Endothelial cell of umbilical vein (primary cell): ENCODE measurements at regions not wholly inside any gene's neighbourhood (a gene's known extent, or its start where the extent isn't known, plus 50 kb on each side); places are given as distances from the start of the nearest gene placed in this dataset.

Experiments used
- BruUV-seq: library from RNA; stranded (reverse); fragments of 400-500 nt; replicated peaks from 2 replicates; lab custom pipeline; 2021; lab: Mats Ljungman, UMichigan
- CTCF ChIA-PET: fragments of 300-600, 350-600 bp; sonication (Branson Sonifier 250); formaldehyde crosslinking; loops from one replicate; lab custom pipeline; 2021; ENCODE audit warnings: antibody characterized with exemption, inconsistent platforms; lab: Charles Lee
- POLR2A ChIA-PET: fragments of 300-600, 350-600 bp; sonication (Branson Sonifier 250); formaldehyde crosslinking; loops from one replicate; lab custom pipeline; 2021; ENCODE audit warnings: antibody characterized with exemption, inconsistent platforms; lab: Charles Lee
- DNase-seq: peaks from one replicate; pipeline ENCODE4 v3.0.0-alpha.2; 2011; ENCODE audit warnings: low read depth, low spot score
- FAIRE-seq: peaks from 2 replicates; lab custom pipeline; 2011; peaks lifted over from hg19 to GRCh38; lab: Jason Lieb, UNC
- H2AFZ ChIP-seq: 2 replicates; pipeline ENCODE4 v1.6.0; 2012; ENCODE audit warnings: low read depth, low read length, control low read depth, inconsistent platforms
- H3K27ac ChIP-seq: 2 replicates; pipeline ENCODE4 v1.5.1; 2011; ENCODE audit warnings: low read depth, mild to moderate bottlenecking, control low read depth, low read length, moderate library complexity; ENCODE audit not compliant: insufficient read depth
- H3K27me3 ChIP-seq, 2 experiments: 2 replicates each; pipeline versions ENCODE4 v1.6.0 to v1.6.1; 2011; ENCODE audit warnings: low read length in 2 of 2, mixed read lengths in 1 of 2; ENCODE audit not compliant: control insufficient read depth in 2 of 2, insufficient read depth in 2 of 2
- H3K36me3 ChIP-seq, 2 experiments: 2 replicates in 1 of 2; 3 replicates in 1 of 2; pipeline ENCODE4 v1.5.1; 2011; ENCODE audit warnings: low read length in 2 of 2, mild to moderate bottlenecking in 1 of 2, moderate library complexity in 1 of 2; ENCODE audit not compliant: control insufficient read depth in 2 of 2, insufficient read depth in 2 of 2; ENCODE audit errors: extremely low read depth in 1 of 2
- H3K4me1 ChIP-seq: 3 replicates; pipeline ENCODE4 v1.5.1; 2011; ENCODE audit warnings: mild to moderate bottlenecking, low read length; ENCODE audit not compliant: control insufficient read depth, insufficient read depth; ENCODE audit errors: extremely low read depth
- H3K4me2 ChIP-seq: 2 replicates; pipeline ENCODE4 v1.6.1; 2011; ENCODE audit warnings: low read length, control low read depth, mixed read lengths; ENCODE audit not compliant: insufficient read depth
- H3K4me3 ChIP-seq, 3 experiments: fragments of 200-600 bp in 1 of 3; sonication (generic), shearing (Covaris generic) in 1 of 3; replicated peaks in 1 of 3; 2 replicates each; pipeline ENCODE4 v1.5.1; 2011 to 2016; ENCODE audit warnings: control low read depth in 3 of 3, low read length in 3 of 3, mild to moderate bottlenecking in 2 of 3, inconsistent platforms in 1 of 3, low read depth in 1 of 3, moderate library complexity in 1 of 3; ENCODE audit not compliant: insufficient read depth in 1 of 3
- H3K79me2 ChIP-seq: 2 replicates; pipeline ENCODE4 v1.6.0; 2012; ENCODE audit warnings: low read length, inconsistent platforms; ENCODE audit not compliant: control insufficient read depth, insufficient read depth
- H3K9ac ChIP-seq: replicated peaks from 2 replicates; pipeline ENCODE3; 2011; ENCODE audit warnings: low read length, control low read depth; ENCODE audit not compliant: insufficient read depth; ENCODE audit errors: extremely low read depth
- H3K9me1 ChIP-seq: replicated peaks from 3 replicates; pipeline ENCODE4 v1.6.0; 2011; ENCODE audit warnings: mild to moderate bottlenecking, low read length; ENCODE audit not compliant: control insufficient read depth, insufficient read depth; ENCODE audit errors: extremely low read depth
- H3K9me3 ChIP-seq: replicated peaks from 2 replicates; pipeline ENCODE4 v1.5.1; 2012; ENCODE audit warnings: low read length, inconsistent platforms; ENCODE audit not compliant: control insufficient read depth, insufficient read depth
- H4K20me1 ChIP-seq: replicated peaks from 2 replicates; pipeline ENCODE3; 2011; ENCODE audit warnings: mild to moderate bottlenecking, low read length; ENCODE audit not compliant: control insufficient read depth, insufficient read depth; ENCODE audit errors: extremely low read depth
- EZH2 ChIP-seq: IDR thresholded peaks from 2 replicates; pipeline ENCODE4 v1.6.1; 2012; ENCODE audit warnings: borderline replicate concordance, low read depth, mild to moderate bottlenecking, moderate library complexity, low read length, inconsistent platforms; ENCODE audit not compliant: severe bottlenecking
- FOS ChIP-seq: IDR thresholded peaks from 2 replicates; pipeline ENCODE4 v1.6.1; 2011; ENCODE audit warnings: mild to moderate bottlenecking, low read length, moderate library complexity, borderline replicate concordance; ENCODE audit not compliant: insufficient read depth
- GATA2 ChIP-seq: IDR thresholded peaks from 2 replicates; pipeline ENCODE4 v1.7.0; 2011; ENCODE audit warnings: low read depth, mild to moderate bottlenecking, moderate library complexity, mixed read lengths, low read length; ENCODE audit not compliant: insufficient read length, insufficient read depth
- JUN ChIP-seq: IDR thresholded peaks from 2 replicates; pipeline ENCODE4 v1.6.1; 2011; ENCODE audit warnings: borderline replicate concordance, low read depth; ENCODE audit not compliant: insufficient read length, insufficient read depth
- MYC ChIP-seq: IDR thresholded peaks from one replicate; pipeline ENCODE4 v1.6.1; 2011; ENCODE audit warnings: mild to moderate bottlenecking, low read depth, low read length
- POLR2A ChIP-seq: IDR thresholded peaks from 2 replicates; pipeline ENCODE4 v1.6.1; 2012; ENCODE audit warnings: low read depth, mild to moderate bottlenecking, control low read depth, low read length
- POLR2AphosphoS5 ChIP-seq: IDR thresholded peaks from 2 replicates; pipeline ENCODE4 v1.6.1; 2012; ENCODE audit warnings: low read depth, mild to moderate bottlenecking, control low read depth, low read length, moderate library complexity; ENCODE audit not compliant: insufficient read depth
- dilution Hi-C: fragments of 300-500 bp; cut with MboI; formaldehyde crosslinking; loops from one replicate; pipeline ENCODE4 v1.15.0; 2019; ENCODE audit warnings: low sequenced_read_pairs; ENCODE audit not compliant: extremely low pct_ligation_motif_present
- intact Hi-C: fragments of 100-400 bp; cut with micrococcal nuclease; formaldehyde crosslinking; loops from one replicate; pipeline ENCODE4 v1.10.0; 2022
- TF ChIP-seq, protein P1 (sequence below), 2 donors: IDR thresholded peaks; 1 replicate in 1 of 2; 2 replicates in 1 of 2; pipeline ENCODE4 v1.5.1; 2011; ENCODE audit warnings: low read length in 2 of 2, mild to moderate bottlenecking in 2 of 2, moderate library complexity in 2 of 2, control low read depth in 1 of 2, inconsistent platforms in 1 of 2, low read depth in 1 of 2; ENCODE audit not compliant: insufficient read depth in 1 of 2; ENCODE audit errors: extremely low read depth in 1 of 2
- TF ChIP-seq, protein P2 (sequence below): IDR thresholded peaks from 2 replicates; pipeline ENCODE4 v1.6.1; 2011; ENCODE audit not compliant: insufficient read depth, insufficient read length

DNA sequence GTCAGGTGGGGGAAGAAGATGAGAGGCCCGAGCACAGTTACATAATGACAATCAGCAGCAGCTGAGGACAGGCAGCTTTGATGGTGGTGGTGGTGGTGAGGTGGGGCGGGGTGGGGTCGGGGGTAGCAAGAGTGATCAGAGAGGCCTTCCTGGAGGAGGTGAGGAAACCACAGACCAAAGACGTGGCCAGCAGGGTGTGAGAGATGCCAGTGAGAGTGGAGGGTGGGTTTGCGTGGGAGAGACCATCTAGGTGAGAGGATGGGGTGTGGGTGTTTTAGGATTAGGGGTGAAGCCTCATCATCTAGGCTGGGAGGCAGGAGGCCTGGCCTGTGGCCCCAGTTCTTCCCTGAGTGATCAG, 76.0 kb upstream of the TOX2 start:
- no peaks in the 10 kb centered on the region for H3K27me3 ChIP-seq
- TF ChIP-seq POLR2A (no peak), MYC (no peak), GATA2 (no peak), FOS (no peak), JUN (no peak), POLR2AphosphoS5 (no peak), EZH2 (no peak)
- TF ChIP-seq, protein P1, sequence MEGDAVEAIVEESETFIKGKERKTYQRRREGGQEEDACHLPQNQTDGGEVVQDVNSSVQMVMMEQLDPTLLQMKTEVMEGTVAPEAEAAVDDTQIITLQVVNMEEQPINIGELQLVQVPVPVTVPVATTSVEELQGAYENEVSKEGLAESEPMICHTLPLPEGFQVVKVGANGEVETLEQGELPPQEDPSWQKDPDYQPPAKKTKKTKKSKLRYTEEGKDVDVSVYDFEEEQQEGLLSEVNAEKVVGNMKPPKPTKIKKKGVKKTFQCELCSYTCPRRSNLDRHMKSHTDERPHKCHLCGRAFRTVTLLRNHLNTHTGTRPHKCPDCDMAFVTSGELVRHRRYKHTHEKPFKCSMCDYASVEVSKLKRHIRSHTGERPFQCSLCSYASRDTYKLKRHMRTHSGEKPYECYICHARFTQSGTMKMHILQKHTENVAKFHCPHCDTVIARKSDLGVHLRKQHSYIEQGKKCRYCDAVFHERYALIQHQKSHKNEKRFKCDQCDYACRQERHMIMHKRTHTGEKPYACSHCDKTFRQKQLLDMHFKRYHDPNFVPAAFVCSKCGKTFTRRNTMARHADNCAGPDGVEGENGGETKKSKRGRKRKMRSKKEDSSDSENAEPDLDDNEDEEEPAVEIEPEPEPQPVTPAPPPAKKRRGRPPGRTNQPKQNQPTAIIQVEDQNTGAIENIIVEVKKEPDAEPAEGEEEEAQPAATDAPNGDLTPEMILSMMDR (IDR thresholded peaks at IDR 0.05; ENCODE audit: extremely low read depth in 1 of 2, insufficient read depth in 1 of 2, low read depth in 1 of 2, low read length in 2 of 2), result no peak
- TF ChIP-seq, protein P2, sequence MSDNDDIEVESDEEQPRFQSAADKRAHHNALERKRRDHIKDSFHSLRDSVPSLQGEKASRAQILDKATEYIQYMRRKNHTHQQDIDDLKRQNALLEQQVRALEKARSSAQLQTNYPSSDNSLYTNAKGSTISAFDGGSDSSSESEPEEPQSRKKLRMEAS, result no peak
- no peak overlapping the region for H3K4me3 ChIP-seq
- no peak overlapping the region for H3K4me2 ChIP-seq
- H3K27ac ChIP-seq, result no peak overlapping the region
- H3K9ac ChIP-seq, result no peak overlapping the region
- no peaks in the 10 kb centered on the region for H3K36me3 ChIP-seq
- no peaks in the 10 kb centered on the region for H4K20me1 ChIP-seq
- no peaks in the 10 kb centered on the region for H3K79me2 ChIP-seq
- dilution Hi-C loops (no loop called here), intact Hi-C loops (no loop called here)
- no peak overlapping the region for H2AFZ ChIP-seq
- ChIA-PET POLR2A (no interaction called here), CTCF (no interaction called here)
- no peaks in the 10 kb centered on the region for H3K9me3 ChIP-seq
- H3K9me1 ChIP-seq, result no peaks in the 10 kb centered on the region
- FAIRE-seq (no peak), DNase-seq (no peak)
- H3K4me1 ChIP-seq, result peaks cover 9% of the 10 kb centered on the region
- BruUV-seq, result no TSS peak
